ENCODE measurements at regions not wholly inside any gene's neighbourhood (a gene's known extent, or its start where the extent isn't known, plus 50 kb on each side); places are given as distances from the start of the nearest gene placed in this dataset.

DNA sequence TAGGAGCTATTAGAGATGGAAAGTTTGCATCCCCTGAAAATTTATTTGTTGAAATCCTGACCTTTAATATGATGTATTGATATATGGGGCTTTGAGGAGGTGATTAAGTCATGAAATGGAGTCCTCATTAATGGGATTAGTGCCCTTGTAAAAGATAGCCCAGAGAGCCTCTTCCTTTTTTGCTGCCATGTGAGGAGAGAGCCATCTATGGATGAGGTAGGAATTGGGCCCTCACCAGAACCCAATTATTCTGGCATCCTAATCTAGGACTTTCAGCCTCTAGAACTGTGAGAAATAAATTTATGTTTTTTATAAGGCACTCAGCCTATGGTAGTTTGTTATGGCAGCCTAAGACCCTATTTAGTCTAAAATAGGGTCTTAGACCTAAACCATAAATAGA is 250.2 kb upstream of the SLITRK1 start:
- H3K9ac ChIP-seq (ENCODE audit: low read length in 2 of 2): no peak overlapping the region
- no peaks in the 10 kb centered on the region for H3K27me3 ChIP-seq (ENCODE audit: control insufficient read depth in 1 of 2, insufficient read depth in 2 of 2, low read length in 2 of 2)
- no peaks in the 10 kb centered on the region for H3K36me3 ChIP-seq (ENCODE audit: control insufficient read depth in 2 of 2, insufficient read depth in 2 of 2, low read length in 2 of 2)

DNA sequence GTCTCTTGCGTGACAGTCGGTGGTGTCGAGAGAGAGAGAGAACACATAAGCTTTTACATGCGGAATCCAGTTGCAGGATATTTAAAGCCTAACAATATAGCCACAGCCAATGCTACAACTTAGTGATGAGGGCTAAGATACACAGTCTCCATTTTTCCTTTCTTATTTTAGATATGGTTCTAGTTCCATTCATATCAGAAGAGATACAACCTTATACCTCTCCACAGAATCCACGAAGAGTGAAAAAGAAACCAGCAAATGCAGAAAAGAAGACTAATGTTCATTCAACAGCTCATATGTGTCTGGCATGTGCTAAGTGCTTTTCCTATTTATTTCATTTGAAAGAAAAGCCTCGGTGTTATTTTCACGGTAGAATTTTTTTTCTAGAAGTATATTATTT is 249.0 kb upstream of the SLITRK1 start:
- H3K9me3 ChIP-seq (ENCODE audit: control insufficient read depth in 2 of 2, low read length in 2 of 2): no peaks in the 10 kb centered on the region
- no peak overlapping the region for H3K4me3 ChIP-seq (ENCODE audit: low read length in 2 of 2)
- H3K27ac ChIP-seq (ENCODE audit: low read length): no peak overlapping the region
- no peak overlapping the region for H3K9ac ChIP-seq (ENCODE audit: low read length in 2 of 2)
- no peaks in the 10 kb centered on the region for H3K36me3 ChIP-seq (ENCODE audit: control insufficient read depth in 2 of 2, insufficient read depth in 2 of 2, low read length in 2 of 2)
- H3K4me1 ChIP-seq (ENCODE audit: control insufficient read depth, insufficient read depth, low read length): no peaks in the 10 kb centered on the region
- H3K27me3 ChIP-seq (ENCODE audit: control insufficient read depth in 1 of 2, insufficient read depth in 2 of 2, low read length in 2 of 2): no peaks in the 10 kb centered on the region

More for the DNA sequence above, 250.2 kb upstream of the SLITRK1 start:
- Histone ChIP-seq H3K4me1 (ENCODE audit: control insufficient read depth, insufficient read depth, low read length) (no peaks in the 10 kb centered on the region), H3K9me3 (ENCODE audit: control insufficient read depth in 2 of 2, low read length in 2 of 2) (no peaks in the 10 kb centered on the region), H3K4me3 (ENCODE audit: low read length in 2 of 2) (no peak overlapping the region), H3K27ac (ENCODE audit: low read length) (no peak overlapping the region)

DNA sequence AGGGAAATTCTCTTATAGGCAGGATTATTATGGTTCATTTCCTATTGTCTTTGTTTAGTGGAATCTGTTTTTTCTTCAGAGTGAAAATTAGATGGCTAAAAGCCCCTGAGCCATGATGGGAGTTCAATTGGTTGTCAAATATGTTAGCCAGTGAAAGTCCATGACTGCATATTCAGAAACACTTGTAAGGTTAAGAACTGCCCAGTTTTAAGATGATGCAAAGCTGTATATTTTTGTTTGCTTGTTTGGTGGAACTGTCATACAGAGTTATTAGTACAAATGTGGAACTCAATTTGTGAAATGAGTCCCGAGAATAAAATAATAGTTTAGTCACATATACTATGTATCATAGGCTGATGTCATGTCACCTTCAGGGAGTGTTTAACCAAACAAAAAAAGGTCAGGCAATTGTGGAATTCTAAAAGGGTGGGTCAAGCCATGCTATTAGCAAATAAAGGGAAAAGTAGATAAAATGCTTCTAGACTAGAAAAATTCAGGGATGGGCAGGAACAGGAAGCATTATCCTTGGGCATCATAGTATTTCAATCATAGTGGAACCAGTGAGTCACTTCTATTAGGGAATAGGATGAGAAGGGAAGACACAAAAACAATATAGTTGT is 248.3 kb upstream of the SLITRK1 start:
- Histone ChIP-seq H3K4me3 (ENCODE audit: low read length in 2 of 2) (no peak overlapping the region), H3K36me3 (ENCODE audit: control insufficient read depth in 2 of 2, insufficient read depth in 2 of 2, low read length in 2 of 2) (no peaks in the 10 kb centered on the region), H3K27ac (ENCODE audit: low read length) (no peak overlapping the region), H3K9ac (ENCODE audit: low read length in 2 of 2) (no peak overlapping the region), H3K4me1 (ENCODE audit: control insufficient read depth, insufficient read depth, low read length) (no peaks in the 10 kb centered on the region), H3K9me3 (ENCODE audit: control insufficient read depth in 2 of 2, low read length in 2 of 2) (no peaks in the 10 kb centered on the region), H3K27me3 (ENCODE audit: control insufficient read depth in 1 of 2, insufficient read depth in 2 of 2, low read length in 2 of 2) (no peaks in the 10 kb centered on the region)

DNA sequence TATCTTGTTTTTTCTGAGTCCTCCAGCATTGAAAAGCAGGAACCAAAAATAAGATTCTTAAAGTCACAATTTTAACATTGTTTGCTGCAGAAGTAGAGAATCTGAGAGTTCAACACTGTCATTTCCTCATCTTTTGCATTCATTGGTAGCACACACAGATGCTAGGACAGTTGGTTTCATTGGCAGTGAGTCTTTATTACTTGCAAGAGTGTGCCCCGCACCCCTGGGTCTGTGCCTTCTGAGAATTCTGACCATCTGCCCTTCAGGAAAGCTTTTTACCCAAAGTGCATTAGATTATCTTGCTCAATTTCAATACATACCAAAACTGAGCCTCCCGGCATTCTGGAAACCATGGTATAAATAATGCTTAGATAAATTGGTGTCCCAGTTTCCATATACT is 247.7 kb upstream of the SLITRK1 start:
- Histone ChIP-seq H3K9me3 (ENCODE audit: control insufficient read depth in 2 of 2, low read length in 2 of 2) (no peaks in the 10 kb centered on the region), H3K27me3 (ENCODE audit: control insufficient read depth in 1 of 2, insufficient read depth in 2 of 2, low read length in 2 of 2) (no peaks in the 10 kb centered on the region), H3K9ac (ENCODE audit: low read length in 2 of 2) (no peak overlapping the region), H3K27ac (ENCODE audit: low read length) (no peak overlapping the region), H3K36me3 (ENCODE audit: control insufficient read depth in 2 of 2, insufficient read depth in 2 of 2, low read length in 2 of 2) (no peaks in the 10 kb centered on the region), H3K4me1 (ENCODE audit: control insufficient read depth, insufficient read depth, low read length) (no peaks in the 10 kb centered on the region), H3K4me3 (ENCODE audit: low read length in 2 of 2) (no peak overlapping the region)

DNA sequence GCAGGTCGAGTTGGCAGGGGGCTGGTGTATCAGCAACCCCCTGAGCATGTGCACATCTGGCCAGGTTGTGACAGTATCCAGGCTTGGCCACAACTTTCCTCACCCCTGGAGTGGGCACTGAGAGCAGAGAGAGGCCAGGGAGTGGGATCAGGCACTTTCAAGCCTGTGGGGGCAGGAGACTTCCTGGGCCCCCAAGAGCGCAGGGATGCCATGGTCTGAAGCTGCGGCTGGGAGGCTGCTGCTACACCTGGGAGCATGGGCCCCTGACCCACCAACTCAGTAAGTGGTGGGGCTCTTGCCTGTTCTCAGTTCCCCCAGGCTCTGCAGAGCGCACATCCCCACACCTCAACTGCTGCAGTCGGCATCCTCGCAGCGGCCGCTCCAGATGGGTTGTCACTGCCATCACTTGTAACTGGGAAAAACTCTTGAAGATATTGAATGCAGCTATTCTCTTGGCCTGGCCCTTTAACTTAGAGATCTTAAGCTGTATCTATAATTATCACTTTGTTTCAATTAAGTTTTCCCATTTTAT is 245.4 kb upstream of the SLITRK1 start:
- no peak overlapping the region for H3K4me3 ChIP-seq (ENCODE audit: low read length in 2 of 2)
- H3K9me3 ChIP-seq (ENCODE audit: control insufficient read depth in 2 of 2, low read length in 2 of 2): no peaks in the 10 kb centered on the region
- no peak overlapping the region for H3K9ac ChIP-seq (ENCODE audit: low read length in 2 of 2)
- H3K4me1 ChIP-seq (ENCODE audit: control insufficient read depth, insufficient read depth, low read length): no peaks in the 10 kb centered on the region
- no peak overlapping the region for H3K27ac ChIP-seq (ENCODE audit: low read length)
- H3K36me3 ChIP-seq (ENCODE audit: control insufficient read depth in 2 of 2, insufficient read depth in 2 of 2, low read length in 2 of 2): no peaks in the 10 kb centered on the region
- H3K27me3 ChIP-seq (ENCODE audit: control insufficient read depth in 1 of 2, insufficient read depth in 2 of 2, low read length in 2 of 2): no peaks in the 10 kb centered on the region

DNA sequence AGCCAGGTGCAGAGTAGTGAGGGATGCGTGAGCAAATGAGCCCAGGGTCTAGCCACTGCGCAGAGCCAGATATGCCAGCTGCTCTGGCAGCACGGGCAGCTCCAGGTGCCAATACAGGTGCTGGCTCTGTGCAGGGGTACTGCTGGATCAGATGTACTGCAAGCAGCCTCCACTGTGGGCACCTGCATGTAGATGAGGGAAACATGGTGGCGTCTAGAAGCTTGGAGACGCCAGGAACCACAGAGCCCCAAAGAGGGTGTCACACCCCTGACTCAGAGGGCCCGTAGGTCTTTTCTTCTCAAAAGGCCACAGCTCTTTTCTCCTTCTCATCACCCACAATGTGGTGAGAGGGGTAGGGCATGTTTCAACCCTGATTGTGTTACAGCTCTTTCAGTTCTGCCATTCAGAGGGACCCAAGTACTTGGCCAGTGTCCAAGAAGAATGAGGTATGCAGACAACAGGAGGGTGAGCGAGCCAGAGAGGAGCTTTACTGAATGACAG is 244.4 kb upstream of the SLITRK1 start:
- H3K4me3 ChIP-seq (ENCODE audit: low read length in 2 of 2): no peak overlapping the region

DNA sequence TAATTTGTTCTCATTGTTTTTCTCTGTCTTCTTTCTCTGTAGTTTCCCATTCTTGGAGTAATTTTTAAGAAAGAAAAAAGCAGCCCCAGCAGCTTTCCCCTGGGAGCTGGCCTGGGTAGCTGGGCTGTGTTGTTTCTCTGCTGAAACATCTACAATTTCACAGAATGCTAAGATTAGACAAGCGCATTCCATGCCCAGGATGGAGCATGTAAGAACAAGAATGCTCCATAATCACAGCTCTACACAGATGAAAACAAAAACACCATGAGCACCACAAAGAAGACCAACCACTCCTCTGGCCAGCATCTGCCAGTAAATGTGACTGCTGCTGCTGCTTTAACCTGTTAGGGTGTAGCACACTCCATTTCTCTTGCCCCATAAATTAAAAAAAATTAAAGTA is 239.2 kb upstream of the SLITRK1 start:
- no peak overlapping the region for H3K27ac ChIP-seq (ENCODE audit: low read length)
- no peak overlapping the region for H3K4me3 ChIP-seq (ENCODE audit: low read length in 2 of 2)
- H3K9me3 ChIP-seq (ENCODE audit: control insufficient read depth in 2 of 2, low read length in 2 of 2): no peaks in the 10 kb centered on the region
- H3K36me3 ChIP-seq (ENCODE audit: control insufficient read depth in 2 of 2, insufficient read depth in 2 of 2, low read length in 2 of 2): no peaks in the 10 kb centered on the region
- H3K27me3 ChIP-seq (ENCODE audit: control insufficient read depth in 1 of 2, insufficient read depth in 2 of 2, low read length in 2 of 2): no peaks in the 10 kb centered on the region
- H3K4me1 ChIP-seq (ENCODE audit: control insufficient read depth, insufficient read depth, low read length): no peaks in the 10 kb centered on the region
- no peak overlapping the region for H3K9ac ChIP-seq (ENCODE audit: low read length in 2 of 2)

More for the DNA sequence above, 244.4 kb upstream of the SLITRK1 start:
- Histone ChIP-seq H3K9ac (ENCODE audit: low read length in 2 of 2) (no peak overlapping the region), H3K36me3 (ENCODE audit: control insufficient read depth in 2 of 2, insufficient read depth in 2 of 2, low read length in 2 of 2) (no peaks in the 10 kb centered on the region), H3K27ac (ENCODE audit: low read length) (no peak overlapping the region), H3K4me1 (ENCODE audit: control insufficient read depth, insufficient read depth, low read length) (no peaks in the 10 kb centered on the region), H3K9me3 (ENCODE audit: control insufficient read depth in 2 of 2, low read length in 2 of 2) (no peaks in the 10 kb centered on the region), H3K27me3 (ENCODE audit: control insufficient read depth in 1 of 2, insufficient read depth in 2 of 2, low read length in 2 of 2) (no peaks in the 10 kb centered on the region)

DNA sequence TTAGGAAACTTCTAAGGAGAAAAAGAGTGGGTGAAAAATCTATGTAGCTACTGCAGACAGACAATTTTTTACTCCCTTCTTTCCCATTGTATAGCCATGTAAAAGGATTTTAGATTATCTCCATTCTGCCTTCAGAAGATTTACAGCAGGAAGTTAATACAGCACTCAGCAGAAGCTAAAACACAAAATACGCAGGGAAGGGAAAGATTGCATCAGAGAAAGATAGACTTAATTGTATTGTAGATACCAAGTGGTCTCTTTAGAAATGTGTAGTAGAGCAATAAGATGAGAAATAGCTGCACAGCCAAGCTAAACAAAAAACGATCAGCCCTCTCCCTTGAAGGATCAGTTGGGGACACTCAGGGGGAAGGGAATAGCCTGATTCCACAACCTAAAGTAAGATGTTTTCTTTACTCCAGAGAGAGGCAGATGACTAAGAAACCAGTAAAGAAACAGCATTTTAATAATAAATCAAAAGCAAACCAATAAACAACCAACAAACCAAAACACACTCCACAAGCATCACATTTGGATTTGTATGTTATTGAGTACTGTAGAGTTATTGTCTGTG is 236.7 kb upstream of the SLITRK1 start:
- no peaks in the 10 kb centered on the region for H3K4me1 ChIP-seq (ENCODE audit: control insufficient read depth, insufficient read depth, low read length)
- no peak overlapping the region for H3K4me3 ChIP-seq (ENCODE audit: low read length in 2 of 2)
- H3K9me3 ChIP-seq (ENCODE audit: control insufficient read depth in 2 of 2, low read length in 2 of 2): no peaks in the 10 kb centered on the region
- H3K27me3 ChIP-seq (ENCODE audit: control insufficient read depth in 1 of 2, insufficient read depth in 2 of 2, low read length in 2 of 2): no peaks in the 10 kb centered on the region
- H3K9ac ChIP-seq (ENCODE audit: low read length in 2 of 2): no peak overlapping the region
- no peaks in the 10 kb centered on the region for H3K36me3 ChIP-seq (ENCODE audit: control insufficient read depth in 2 of 2, insufficient read depth in 2 of 2, low read length in 2 of 2)
- H3K27ac ChIP-seq (ENCODE audit: low read length): no peak overlapping the region

DNA sequence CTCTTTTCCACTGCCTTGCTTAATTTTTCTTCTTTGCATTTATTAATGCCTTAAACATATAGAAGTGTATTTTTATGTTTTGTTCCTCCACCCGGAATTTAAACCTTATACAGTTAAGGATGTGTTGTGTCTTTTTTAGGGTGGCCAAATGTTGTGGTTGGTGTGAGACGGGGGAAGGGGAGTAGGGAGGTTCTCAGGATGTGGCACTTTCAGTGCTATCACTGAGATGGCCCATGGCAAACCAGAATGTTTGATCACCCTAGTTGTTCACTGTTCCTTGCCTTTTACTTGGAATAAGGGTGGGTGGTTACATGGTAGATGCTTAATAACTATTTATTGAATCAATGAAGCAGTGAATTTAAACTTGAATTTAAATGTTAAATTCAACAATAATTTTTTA is 216.0 kb upstream of the SLITRK1 start:
- Histone ChIP-seq H3K27me3 (ENCODE audit: control insufficient read depth in 1 of 2, insufficient read depth in 2 of 2, low read length in 2 of 2) (no peaks in the 10 kb centered on the region), H3K36me3 (ENCODE audit: control insufficient read depth in 2 of 2, insufficient read depth in 2 of 2, low read length in 2 of 2) (no peaks in the 10 kb centered on the region), H3K9ac (ENCODE audit: low read length in 2 of 2) (no peak overlapping the region), H3K4me3 (ENCODE audit: low read length in 2 of 2) (no peak overlapping the region), H3K4me1 (ENCODE audit: control insufficient read depth, insufficient read depth, low read length) (no peaks in the 10 kb centered on the region), H3K27ac (ENCODE audit: low read length) (no peak overlapping the region), H3K9me3 (ENCODE audit: control insufficient read depth in 2 of 2, low read length in 2 of 2) (no peaks in the 10 kb centered on the region)

DNA sequence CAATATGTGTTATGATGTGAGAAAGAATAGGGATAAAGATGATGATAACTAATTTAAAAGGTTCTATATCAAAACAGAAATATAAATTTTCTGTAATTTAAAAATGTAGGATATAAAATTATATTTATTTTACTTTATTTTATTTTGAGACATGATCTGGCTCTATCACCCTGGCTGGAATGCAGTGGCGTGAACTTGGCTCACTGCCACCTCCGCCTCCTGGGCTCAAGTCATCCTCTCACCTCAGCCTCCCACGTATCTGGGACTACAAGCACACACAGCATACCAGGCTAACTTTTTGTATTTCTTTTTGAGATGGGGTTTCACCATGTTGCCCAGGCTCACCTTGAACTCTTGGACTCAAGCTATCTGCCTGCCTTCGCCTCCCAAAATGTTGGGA is 214.9 kb upstream of the SLITRK1 start:
- Histone ChIP-seq H3K9me3 (ENCODE audit: control insufficient read depth in 2 of 2, low read length in 2 of 2) (no peaks in the 10 kb centered on the region), H3K27ac (ENCODE audit: low read length) (no peak overlapping the region), H3K9ac (ENCODE audit: low read length in 2 of 2) (no peak overlapping the region), H3K27me3 (ENCODE audit: control insufficient read depth in 1 of 2, insufficient read depth in 2 of 2, low read length in 2 of 2) (no peaks in the 10 kb centered on the region), H3K36me3 (ENCODE audit: control insufficient read depth in 2 of 2, insufficient read depth in 2 of 2, low read length in 2 of 2) (no peaks in the 10 kb centered on the region), H3K4me3 (ENCODE audit: low read length in 2 of 2) (no peak overlapping the region), H3K4me1 (ENCODE audit: control insufficient read depth, insufficient read depth, low read length) (no peaks in the 10 kb centered on the region)

DNA sequence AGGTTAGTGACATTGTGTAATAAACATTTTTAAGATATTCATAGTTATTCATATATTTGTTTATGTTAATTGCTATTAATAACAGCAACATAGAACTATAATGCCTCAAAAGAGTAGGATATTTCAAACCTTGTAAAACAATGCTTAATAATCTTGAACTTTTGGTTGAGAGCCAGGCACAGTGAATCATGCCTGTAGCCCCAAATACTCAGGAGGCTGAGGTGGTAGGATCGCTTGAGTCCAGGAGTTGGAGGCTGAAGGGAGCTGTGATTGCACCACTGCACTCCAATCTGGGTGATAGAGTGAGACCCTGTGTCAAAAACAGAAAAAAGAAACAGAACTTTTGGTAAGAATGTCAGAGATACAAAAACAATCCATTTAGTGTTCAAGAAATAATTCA is 213.9 kb upstream of the SLITRK1 start:
- Histone ChIP-seq H3K4me1 (ENCODE audit: control insufficient read depth, insufficient read depth, low read length) (no peaks in the 10 kb centered on the region), H3K4me3 (ENCODE audit: low read length in 2 of 2) (no peak overlapping the region), H3K36me3 (ENCODE audit: control insufficient read depth in 2 of 2, insufficient read depth in 2 of 2, low read length in 2 of 2) (no peaks in the 10 kb centered on the region), H3K27me3 (ENCODE audit: control insufficient read depth in 1 of 2, insufficient read depth in 2 of 2, low read length in 2 of 2) (no peaks in the 10 kb centered on the region), H3K27ac (ENCODE audit: low read length) (no peak overlapping the region), H3K9me3 (ENCODE audit: control insufficient read depth in 2 of 2, low read length in 2 of 2) (no peaks in the 10 kb centered on the region), H3K9ac (ENCODE audit: low read length in 2 of 2) (no peak overlapping the region)

All from stomach smooth muscle (tissue), 2 donors.